HL-60 (cell line): ENCODE measurements at regions not wholly inside any gene's neighbourhood (a gene's known extent, or its start where the extent isn't known, plus 50 kb on each side); places are given as distances from the start of the nearest gene placed in this dataset.

Experiments used
- GABPA ChIP-seq: IDR thresholded peaks from 2 replicates; pipeline ENCODE4 v1.6.1; 2012; ENCODE audit warnings: low read depth
- POLR2AphosphoS5 ChIP-seq: IDR thresholded peaks from 2 replicates; pipeline ENCODE4 v1.6.1; 2012; ENCODE audit warnings: low read depth
- TF ChIP-seq, protein P1 (sequence below): IDR thresholded peaks from one replicate; pipeline ENCODE4 v1.5.1; 2011; ENCODE audit warnings: low read length, control low read depth, inconsistent platforms; ENCODE audit not compliant: insufficient read depth

DNA sequence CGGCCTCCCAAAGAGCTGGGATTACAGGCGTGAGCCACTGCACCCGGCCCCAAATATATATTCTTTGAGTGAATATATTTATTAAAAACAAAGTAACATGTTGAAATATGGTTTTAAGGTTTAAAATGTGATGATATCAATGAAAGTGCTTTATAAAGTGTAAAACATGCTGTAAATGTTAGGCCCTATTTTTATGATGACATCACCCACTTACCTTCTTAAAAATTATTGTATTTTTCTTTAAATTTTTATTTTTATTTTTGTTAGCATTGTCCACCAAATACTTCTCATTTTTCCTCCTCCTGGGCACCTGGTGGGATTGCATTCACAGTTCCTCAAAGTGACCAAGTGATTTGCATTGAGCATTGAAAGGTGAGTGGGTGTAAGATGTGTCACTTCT lies 152.6 kb upstream of the TBX3 start:
- TF ChIP-seq, protein P1, sequence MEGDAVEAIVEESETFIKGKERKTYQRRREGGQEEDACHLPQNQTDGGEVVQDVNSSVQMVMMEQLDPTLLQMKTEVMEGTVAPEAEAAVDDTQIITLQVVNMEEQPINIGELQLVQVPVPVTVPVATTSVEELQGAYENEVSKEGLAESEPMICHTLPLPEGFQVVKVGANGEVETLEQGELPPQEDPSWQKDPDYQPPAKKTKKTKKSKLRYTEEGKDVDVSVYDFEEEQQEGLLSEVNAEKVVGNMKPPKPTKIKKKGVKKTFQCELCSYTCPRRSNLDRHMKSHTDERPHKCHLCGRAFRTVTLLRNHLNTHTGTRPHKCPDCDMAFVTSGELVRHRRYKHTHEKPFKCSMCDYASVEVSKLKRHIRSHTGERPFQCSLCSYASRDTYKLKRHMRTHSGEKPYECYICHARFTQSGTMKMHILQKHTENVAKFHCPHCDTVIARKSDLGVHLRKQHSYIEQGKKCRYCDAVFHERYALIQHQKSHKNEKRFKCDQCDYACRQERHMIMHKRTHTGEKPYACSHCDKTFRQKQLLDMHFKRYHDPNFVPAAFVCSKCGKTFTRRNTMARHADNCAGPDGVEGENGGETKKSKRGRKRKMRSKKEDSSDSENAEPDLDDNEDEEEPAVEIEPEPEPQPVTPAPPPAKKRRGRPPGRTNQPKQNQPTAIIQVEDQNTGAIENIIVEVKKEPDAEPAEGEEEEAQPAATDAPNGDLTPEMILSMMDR, result no peak
- TF ChIP-seq POLR2AphosphoS5 (no peak), GABPA (no peak)
